D341Med (cell line): ENCODE measurements at regions not wholly inside any gene's neighbourhood (a gene's known extent, or its start where the extent isn't known, plus 50 kb on each side); places are given as distances from the start of the nearest gene placed in this dataset.

Experiments used
- DNase-seq: peaks from one replicate; pipeline ENCODE4 v3.0.0; 2012; ENCODE audit warnings: low spot score

DNA sequence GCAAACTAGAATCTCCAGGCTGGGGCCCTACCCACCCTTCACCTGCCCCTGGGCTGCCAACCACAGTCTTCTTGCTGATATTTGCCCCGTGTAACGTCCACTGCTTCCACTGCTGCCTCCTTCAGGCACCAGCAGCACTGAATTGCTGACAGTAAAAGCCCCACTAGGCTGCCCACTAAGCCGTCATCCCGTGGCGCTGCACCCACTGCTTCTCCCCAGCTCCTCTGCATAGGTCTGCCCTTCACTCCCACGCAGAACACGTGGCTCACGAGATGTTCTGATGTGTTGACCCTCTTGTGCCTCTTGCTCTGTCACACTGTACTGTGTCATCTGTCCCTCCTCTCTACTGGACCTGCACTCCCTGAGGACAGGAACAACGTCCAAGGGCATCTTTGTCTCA lies 86.3 kb upstream of the HIVEP1 start:
- DNase-seq, result no peak

DNA sequence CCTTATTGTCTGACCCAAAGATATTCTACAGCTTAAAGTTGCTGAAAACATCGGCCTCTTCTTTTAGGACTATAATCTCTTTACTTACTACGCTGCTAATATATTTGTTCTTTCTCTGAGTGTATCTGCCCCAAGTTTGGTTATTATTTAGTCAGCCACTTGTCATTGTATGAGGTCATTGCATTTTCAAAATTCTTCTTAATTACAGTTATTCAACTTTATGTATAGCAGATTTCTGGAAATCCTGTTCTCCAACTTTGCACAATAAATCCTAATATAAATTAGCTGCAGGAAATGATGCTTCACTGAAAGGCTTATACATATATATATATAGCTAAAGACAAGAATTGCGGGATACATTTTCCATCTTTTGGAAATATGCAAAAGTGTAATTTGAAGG lies 88.5 kb upstream of the HIVEP1 start:
- no peak for DNase-seq

DNA sequence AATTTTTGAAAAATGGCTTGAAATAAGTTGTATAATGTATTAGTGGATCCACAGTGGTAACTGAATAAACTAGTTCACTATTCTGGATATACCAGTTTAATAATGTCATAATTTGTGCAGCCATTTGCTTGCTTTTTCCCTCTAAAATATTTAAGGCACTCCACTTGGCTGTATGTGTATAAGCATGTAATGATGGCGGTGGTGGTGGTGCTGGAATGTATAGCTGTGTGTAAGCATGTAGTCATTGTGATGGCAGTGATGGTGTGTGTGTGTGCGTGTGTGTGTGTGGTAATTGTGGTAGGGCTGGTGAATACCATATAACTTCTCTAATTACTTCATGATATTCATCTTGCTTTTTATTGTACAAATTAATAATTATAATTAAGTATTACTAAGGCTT lies 89.2 kb upstream of the HIVEP1 start:
- no peak for DNase-seq

DNA sequence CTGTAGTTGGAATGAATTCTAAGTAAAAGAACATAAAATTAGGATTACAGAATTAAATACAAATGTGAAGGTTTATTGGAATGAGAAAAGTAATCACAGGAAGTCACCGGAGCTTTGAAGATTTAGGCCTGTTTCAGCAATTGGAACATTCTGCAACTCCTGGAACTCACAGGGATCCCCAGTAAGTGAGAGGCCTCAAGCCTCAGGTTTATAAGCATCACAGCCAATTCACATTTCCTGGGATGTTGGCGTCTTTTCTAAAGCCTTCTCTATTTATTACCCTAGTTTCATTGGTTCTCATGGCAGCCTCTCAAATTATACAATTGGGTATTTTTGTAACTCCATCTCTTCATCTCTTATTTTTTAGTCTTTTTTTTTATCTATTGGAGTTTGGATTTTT lies 90.4 kb upstream of the HIVEP1 start:
- DNase-seq, result no peak

DNA sequence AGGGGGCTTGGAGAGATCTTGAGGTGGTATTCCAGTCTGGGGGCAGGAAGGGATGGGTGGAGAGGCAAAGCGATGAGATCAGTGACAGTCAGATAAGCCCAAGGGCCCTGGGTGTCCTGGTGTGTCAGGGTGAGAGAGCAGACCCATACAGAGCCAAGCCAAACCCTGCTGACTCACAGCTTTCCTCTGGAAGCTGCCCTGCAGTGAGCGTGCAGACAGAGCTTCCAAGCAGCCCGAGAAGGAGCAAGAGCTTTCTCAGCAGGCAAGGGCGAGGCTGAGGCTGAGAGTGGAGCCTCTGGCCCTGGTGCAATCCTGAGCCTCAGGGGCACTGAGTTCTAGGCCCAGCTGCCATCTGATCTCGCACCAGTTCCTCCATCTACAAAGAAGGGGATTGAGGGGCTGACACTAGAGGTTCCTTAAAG lies 91.1 kb upstream of the HIVEP1 start:
- DNase-seq, result no peak

DNA sequence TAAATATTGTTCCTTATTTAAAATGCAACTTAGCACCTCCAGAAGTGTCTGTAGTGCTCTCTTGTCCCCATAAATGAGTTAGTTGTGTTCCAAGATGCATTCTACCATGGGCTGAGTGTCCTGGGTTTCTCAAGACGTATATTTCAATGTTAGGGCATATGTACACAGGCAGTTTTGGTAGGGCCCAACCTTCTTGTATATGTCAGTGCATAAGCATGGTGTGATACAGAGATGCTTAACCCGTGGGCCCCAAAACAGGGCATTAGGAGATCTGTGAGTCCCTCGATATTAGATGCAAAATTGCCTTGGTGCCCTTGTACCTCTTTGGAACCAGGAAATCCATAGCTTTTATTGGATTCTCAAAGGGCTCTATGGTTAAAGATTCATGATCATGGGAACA lies 91.5 kb upstream of the HIVEP1 start:
- DNase-seq, result no peak

DNA sequence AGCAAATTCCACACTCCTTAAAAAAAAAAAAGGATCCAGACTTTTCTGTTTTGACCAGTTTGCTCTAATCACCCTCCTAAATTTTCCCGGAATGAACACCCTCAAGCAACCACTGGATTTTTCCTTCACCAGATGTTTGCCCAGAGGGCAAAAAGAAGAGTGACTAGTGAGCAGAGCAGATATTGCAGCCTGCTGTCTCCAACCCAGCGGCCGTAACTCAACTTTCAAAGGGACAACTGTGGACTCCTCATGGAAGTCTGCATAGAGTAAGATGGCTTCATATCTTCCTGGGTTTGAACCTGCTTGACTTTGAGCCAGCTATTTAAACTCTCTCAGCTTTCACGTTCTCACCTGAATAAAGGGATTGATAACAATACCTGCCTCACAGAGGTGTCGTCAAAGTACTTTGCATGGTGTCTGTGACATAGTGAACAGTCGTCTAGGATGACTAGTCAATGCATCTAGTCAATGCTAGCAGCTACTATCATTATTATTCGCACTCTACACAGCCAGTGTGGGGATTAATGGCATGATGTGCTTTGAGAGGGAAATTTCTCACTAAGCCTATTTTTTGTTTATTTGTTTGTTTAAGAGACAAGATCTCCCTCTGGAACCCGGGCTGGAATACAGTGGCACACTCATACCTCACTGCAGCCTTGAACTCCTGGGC lies 92.2 kb upstream of the HIVEP1 start:
- DNase-seq, result no peak

DNA sequence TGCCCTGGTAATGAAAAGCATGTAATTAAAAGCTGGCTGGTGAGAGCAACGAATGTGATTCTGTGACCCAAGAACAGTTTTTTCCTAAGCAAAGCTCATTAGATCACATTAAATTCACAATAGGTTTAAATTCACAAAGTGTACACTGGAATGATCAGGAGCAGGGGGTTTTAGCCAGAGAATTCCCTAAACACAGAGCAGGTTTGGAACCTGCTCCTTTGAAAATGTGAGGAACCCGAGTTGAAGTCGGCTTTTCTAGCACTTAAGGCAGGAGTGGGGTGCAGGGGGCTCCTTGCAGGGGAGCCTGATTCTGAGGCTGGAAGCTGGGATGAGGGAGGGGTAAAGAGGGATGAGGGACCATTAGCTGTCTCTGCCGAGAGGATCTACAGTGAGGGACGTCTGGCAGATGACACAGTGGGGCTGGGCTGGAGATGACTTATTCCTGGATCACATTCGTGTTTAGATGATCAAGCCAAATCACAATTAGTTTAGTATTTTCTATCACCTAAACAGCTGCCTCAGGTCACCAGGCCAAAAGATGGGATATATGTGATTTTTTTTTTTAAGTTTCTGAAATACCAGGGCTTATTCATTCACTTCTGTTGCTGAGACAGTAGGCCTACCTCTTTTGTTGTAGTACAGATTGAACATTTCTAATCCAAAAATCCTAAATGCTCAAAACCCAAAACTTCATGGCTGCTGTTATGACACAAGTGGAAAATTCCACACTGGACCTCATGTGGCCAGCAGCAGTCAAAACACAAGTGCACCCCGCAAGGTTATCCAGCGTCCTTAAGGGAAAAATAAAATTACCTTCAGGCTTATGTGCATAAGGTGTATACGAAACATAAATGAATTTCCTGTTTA lies 93.1 kb upstream of the HIVEP1 start:
- DNase-seq, result no peak

DNA sequence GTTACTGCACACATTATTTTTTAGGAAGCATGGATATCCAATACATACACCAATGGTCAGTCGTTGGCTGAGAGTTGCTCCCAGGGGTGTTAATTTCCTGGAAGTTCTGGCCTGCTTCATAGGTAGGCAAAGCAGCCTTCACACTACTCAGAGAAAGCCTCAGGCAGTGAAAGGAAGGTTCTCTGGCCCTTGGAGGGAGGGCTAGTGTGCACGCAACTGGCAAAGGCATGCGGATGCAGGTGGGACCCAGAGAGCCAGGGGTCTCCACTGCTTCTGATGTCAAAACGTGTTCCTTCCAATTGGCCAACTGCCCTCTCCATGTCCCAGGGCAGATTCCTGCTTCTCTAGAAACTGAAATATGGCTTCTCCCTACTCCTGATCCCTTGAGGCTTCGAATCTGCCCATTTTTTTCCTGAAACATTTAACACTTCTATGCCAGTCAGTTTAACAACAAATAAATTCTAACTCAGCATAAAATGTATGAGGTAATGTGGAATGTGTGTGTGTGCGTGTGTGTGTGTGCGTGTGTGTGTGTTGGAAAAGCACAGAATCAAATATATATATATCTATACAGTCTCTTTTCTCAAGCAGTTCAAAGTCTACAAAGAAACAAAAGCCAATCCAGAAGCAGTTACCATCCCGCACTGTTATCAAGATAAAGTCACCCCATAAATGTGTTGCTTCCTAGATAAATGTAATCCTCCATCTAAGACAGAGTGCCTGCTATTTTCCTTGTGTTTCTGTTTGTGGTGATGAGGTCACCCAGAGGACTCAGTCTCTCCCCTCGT lies 94.0 kb upstream of the HIVEP1 start:
- no peak for DNase-seq

DNA sequence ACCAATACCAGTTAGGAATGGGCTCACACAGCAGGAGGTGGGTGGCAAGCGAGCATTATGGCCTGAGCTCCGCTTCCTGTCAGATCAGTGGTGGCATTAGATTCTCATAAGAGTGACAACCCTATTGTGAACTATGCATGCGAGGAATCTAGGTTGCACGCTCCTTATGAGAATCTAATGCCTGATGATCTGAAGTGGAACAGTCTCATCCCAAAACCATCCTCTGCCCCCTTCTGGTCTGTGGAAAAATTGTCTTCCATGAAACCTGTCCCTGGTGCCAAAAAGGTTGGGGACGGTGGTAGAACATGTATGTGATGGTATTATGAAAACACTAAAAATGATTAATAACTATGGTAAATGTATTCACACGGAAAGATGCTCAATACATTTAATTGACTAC lies 99.7 kb upstream of the HIVEP1 start:
- no peak for DNase-seq

DNA sequence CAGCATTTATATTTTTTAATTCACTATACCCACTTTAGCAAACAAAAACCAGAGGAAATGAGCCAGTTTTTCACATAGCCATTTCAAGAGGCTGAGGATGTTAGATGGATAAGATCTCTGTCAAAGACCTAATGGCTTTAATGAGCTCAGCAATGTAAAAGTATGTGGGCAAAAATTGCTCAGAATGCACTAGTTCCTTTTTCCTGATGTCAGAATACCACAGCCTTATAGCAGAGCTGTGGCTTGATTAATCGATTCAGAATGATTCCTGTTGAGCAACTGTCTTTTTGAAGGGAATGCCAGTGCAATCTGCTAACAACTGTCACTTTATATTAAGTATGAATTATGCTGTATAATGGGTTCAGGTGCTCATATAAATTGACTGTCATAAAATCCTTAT lies 100.6 kb upstream of the HIVEP1 start:
- no peak for DNase-seq

DNA sequence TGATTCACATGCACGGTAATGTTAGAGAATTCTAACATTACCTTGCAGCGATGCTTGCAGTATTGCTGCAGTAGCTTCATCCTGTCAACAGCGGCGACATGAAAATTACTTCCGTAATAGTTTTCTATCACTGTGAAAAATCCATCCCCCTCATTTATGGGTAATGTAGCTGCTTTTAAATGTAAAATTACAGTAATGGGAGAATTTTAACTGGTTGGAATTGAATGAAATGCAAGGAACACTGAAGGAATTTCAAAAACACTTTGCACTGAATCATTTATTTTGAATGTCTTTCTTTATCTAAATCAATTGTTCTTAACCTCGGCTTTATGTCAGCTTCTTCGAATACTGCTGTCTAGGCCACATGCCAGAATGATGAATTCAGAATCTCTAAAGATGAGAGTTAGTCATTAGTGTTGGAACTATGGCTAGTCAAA lies 102.4 kb upstream of the HIVEP1 start:
- no peak for DNase-seq

DNA sequence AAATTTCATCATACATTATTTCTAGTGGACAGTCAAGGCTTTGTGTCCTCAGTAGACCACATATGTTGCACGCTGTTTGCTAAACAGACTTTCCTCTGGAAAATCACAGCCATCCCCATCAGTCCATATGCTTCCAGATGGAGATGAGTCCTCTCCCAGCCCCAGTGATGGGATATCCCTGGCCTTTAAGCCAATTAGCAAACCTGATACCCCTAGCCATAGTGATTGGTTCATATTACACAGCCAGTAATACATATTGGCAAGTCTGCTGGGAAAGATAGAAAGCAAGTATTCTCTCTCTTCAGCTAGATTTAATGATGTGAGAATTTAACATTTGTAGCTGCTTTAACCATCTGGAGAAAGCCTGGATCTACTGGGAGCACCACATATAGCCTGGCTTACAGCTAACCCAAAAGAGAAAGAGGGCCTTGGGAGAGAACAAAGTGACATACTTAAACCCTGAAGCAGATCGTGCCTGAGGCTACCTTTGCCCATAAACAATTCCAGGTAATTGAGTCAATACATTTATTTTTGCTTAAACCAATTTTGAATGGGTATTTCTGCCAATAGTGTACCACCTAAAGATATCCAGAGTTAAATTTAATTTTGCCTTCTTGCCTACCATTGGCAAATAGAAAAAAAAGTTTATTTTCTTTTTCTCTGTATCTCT lies 103.5 kb upstream of the HIVEP1 start:
- no peak for DNase-seq

DNA sequence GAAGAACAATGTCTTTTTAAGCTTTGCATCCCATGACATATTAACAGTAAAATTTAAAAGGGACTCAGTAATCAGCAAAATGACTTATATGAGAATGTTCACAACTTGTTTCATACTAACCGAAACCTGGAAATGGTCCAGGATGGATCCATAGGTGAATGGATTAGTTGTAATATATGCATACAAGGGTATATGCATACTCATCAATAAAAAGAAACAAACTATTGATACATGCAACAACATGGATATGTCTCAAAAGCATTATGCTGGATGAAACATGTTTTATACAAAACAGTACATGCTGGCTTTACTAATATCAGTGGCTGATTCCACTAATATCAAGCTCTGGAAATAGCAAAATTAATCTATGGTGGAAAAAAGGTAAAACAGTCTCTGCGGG lies 108.5 kb upstream of the HIVEP1 start:
- DNase-seq, result no peak

DNA sequence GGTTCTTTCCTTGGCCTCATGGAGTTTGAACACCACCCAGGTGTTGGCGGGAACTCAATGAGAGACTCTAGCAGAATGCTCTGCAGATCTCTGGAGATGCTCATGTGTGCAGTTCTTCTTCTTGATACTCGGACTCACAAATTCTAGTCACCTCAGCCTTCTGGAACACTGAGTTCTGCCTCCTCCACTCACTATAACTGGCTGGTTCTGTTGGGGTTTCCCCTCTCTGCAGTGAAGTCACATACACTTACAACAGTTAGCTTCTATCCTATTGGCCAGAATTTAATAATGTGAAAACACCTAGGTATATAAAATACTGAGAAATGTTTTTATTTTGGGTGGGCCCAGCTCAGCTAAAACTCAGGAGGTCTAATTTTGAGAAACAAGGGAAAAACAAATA lies 109.6 kb upstream of the HIVEP1 start:
- no peak for DNase-seq

DNA sequence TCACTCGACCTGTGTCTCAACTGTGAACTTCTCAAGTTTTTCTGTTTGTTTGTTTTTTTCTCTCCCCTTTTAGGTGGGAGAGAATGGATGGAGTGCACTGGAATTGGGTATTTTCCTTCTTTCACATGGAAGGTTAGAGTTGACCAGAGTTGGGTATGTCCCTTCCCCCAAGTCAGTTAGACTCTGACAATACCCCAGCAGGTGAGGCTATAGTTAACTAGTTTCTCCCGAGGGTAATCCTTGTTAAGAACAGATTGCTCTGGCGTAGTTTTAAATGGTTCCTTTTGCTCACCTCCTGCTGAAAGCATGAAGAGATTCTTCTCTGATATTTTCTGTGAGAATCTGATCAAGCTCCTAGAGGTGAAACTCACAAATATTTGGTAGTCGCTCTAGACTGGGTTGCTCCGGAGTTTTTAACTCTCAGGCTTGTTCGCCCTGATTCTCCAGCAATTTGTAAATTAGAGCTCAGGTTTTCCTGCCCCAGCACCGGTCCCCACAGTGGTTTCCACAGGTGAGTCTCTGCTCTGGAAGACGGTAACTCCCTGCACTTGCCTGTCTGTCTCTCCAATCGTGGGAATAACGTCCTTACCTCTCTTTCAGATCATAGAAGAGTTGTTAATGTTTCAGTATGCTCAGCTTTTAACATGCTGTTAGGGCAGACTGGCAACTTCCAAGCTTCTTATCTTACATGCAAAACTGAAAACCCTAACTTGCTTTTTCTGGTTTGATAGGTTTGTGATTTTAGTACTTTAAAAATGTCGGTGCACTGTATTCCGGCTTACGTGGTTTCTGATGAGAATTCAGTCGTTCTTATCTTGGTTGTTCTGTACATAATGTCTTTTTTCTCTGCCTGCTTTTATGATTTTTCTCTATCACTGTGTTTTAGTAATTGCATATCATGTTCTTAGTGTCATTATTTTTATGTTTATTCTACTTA lies 111.2 kb upstream of the HIVEP1 start:
- DNase-seq, result no peak

DNA sequence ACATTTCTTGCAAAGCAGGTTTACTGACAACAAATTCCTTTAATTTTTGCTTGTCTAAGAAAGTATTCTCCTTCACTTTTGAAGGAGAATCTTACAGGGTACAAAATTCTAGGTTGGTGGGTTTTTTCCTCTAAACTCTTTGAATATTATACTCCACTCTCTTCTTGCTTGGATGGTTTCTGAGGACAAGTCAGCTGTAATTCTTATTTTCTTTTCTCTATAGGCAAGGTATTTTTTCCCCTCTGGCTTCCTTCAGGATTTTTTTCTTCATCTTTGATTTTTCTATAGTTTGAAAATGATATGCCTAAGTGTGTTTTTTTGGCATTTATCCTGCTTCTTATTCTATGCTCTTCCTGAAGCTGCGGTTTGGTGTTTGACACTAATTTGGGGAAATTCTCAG lies 112.5 kb upstream of the HIVEP1 start:
- DNase-seq, result no peak

DNA sequence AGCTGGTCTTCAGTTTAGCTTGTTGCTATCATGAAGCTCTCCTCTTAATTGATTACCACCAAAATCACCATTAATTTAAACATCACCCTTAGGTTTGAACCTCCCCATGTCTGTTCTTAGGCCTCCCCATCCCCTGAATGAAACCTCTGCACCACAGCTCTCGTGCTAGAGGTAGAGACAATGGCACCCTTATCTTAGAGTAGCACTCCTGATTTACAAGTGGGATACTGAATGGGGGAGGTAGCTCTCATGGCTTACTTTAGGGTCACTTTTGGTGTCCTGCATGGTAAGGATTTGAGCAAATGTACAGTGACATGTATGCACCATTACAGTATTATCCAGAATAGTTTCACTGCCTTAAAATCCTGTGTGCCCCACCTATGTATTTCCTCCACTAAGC lies 115.6 kb upstream of the ADTRP start:
- no peak for DNase-seq

DNA sequence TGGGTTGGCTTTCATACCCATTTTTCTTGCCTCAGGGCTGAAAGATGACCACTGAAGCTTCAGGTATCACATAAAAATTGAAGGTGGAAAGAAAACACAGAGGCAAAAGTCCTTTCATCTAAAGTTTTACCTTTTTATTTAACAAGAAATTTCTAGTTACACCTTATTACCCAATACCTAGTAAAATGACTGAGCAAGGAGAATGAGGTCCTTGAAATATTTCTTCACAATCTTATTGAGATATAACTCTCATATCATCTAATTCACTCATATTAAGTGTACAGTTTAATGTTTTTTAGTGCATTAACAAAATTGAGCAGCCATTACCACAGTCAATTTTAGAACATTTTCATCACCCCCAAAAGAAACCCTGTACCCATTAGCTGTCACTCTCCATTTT lies 112.9 kb upstream of the ADTRP start:
- no peak for DNase-seq

DNA sequence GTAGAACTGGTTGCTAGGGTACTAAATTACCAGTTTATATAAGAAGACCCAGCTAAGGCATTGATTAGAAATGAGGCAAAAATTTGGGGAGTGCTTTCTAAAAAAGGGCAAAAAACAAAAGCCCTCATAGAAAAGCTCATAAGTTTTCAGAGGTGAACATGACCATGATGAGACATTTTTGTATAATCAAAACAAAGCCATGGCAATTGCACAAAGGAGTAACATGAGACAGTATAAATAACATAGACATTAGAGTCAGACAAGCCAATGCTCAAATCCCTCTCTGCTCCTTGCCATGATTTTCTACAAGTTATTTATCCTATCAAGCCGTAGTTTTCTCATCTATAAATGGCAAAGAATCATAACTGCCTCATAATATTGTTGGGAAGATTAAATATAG lies 112.2 kb upstream of the ADTRP start:
- no peak for DNase-seq

DNA sequence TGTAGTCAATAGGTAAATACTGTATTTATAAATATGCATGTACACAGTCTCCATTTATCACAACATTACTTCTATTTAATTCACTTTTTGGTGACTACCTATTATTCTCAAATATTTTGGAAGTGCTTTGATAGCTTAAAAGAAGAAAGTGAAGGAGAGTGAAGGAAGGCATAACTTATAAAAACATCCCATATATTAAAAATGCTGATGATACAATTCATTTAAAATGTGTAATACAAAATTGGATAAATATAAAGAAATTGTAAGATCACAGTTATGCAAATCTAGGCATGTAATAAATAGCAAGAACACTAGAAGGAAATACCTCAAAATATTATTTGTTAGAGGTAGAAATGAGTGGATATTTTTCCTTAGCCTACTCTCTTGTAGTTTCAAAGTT lies 111.6 kb upstream of the ADTRP start:
- no peak for DNase-seq
